GM23248 (cell line): ENCODE measurements at regions not wholly inside any gene's neighbourhood (a gene's known extent, or its start where the extent isn't known, plus 50 kb on each side); places are given as distances from the start of the nearest gene placed in this dataset.

Source experiments
- EZH2 ChIP-seq: fragments of 200-600 bp; sonication (generic); IDR thresholded peaks from 2 replicates; pipeline ENCODE4 v1.6.1; 2018; ENCODE audit warnings: antibody characterized with exemption, mild to moderate bottlenecking; ENCODE audit not compliant: insufficient read depth, poor library complexity, severe bottlenecking
- EZH2phosphoT487 ChIP-seq: fragments of 200-600 bp; sonication (generic); IDR thresholded peaks from 2 replicates; pipeline ENCODE4 v1.6.1; 2018; ENCODE audit warnings: antibody characterized with exemption, moderate library complexity, mild to moderate bottlenecking, low read depth; ENCODE audit not compliant: insufficient read depth

- TF ChIP-seq EZH2 (no peak), EZH2phosphoT487 (no peak)
These were observed 475.8 kb upstream of the MAP2 start for GRCh38 chr2:208948073-208948472.
